ENCODE measurements at regions not wholly inside any gene's neighbourhood (a gene's known extent, or its start where the extent isn't known, plus 50 kb on each side); places are given as distances from the start of the nearest gene placed in this dataset.

DNA sequence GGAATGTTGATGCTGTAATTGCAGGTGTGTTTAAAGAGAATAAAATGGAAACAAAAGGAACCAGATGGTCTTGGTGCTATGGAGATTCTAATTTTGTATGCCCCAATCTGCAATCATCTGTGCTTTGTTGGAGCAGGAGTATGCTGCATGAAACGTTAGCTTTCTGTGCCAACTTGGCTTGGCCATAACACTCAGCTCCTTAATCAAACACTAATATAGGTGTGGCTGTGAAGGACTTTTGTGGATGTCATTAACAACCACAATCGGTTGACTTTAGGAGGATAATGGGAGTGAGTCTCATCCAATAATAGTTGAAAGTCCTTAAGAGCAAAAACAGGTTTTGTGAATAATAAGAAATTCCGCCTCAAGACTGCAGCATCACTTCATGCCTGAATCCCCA lies 399.2 kb downstream of the NLGN4X start:
- DNase-seq (no peak), ATAC-seq (ENCODE audit: low read depth) (no peak)
- intact Hi-C loops (cut with micrococcal nuclease) (no loop called here), dilution Hi-C loops (cut with HindIII; ENCODE audit: low sequenced_read_pairs, unreplicated experiment) (no loop called here), in situ Hi-C loops (cut with MboI; ENCODE audit: low sequenced_read_pairs) (no loop called here)
- no peaks in the 10 kb centered on the region for H3K9me1 ChIP-seq (ENCODE audit: insufficient read depth, low read length)
- CTCF ChIA-PET: no interaction called here
- no peak overlapping the region for H4K8ac ChIP-seq (ENCODE audit: low read depth in 2 of 2, low read length in 2 of 2)
- no peaks in the 10 kb centered on the region for H3K79me1 ChIP-seq (ENCODE audit: low read depth in 1 of 2, low read length in 2 of 2)
- no peaks in the 10 kb centered on the region for H3K4me1 ChIP-seq (ENCODE audit: control insufficient read depth, insufficient read depth, low read length)
- no peaks in the 10 kb centered on the region for H4K20me1 ChIP-seq (ENCODE audit: insufficient read depth, low read length)
- no peak overlapping the region for H2BK5ac ChIP-seq (ENCODE audit: low read depth, low read length, poor library complexity, severe bottlenecking)
- peaks cover 2% of the 10 kb centered on the region; the same call in 1 of the 2 replicates for H3K9me3 ChIP-seq (ENCODE audit: control insufficient read depth, insufficient read depth, low read length)
- no peak overlapping the region for H3K4me3 ChIP-seq (ENCODE audit: insufficient read depth, low read depth, low read length)
- POLR2A ChIA-PET (ENCODE audit: unreplicated experiment): no interaction called here
- no peak overlapping the region for H3K4ac ChIP-seq (ENCODE audit: low read depth, low read length)
- no peak overlapping the region for H3K27ac ChIP-seq (ENCODE audit: insufficient read depth, low read length)
- no peak overlapping the region for H3K18ac ChIP-seq (ENCODE audit: low read depth, low read length)
- WGBS, 2 experiments (ENCODE audit: extremely low coverage in 2 of 2, insufficient read length in 1 of 2): no CpG with 5 or more reads among the region's 3 CpGs
- H3K56ac ChIP-seq (ENCODE audit: extremely low read depth, insufficient read depth, low read length): no peak overlapping the region
- H3K23ac ChIP-seq (ENCODE audit: low read depth, low read length): no peak overlapping the region
- no peaks in the 10 kb centered on the region for H3K27me3 ChIP-seq (ENCODE audit: control insufficient read depth, insufficient read depth, low read length)
- H2BK20ac ChIP-seq (ENCODE audit: low read depth, low read length): no peak overlapping the region
- no peak overlapping the region for H3K9ac ChIP-seq (ENCODE audit: low read depth, low read length)
- no peak overlapping the region for H4K5ac ChIP-seq (ENCODE audit: low read depth, low read length)
- no peak overlapping the region for H2AFZ ChIP-seq (replicated peaks; ENCODE audit: low read length, poor library complexity)
- H2BK15ac ChIP-seq (ENCODE audit: low read depth, low read length): no peak overlapping the region
- H2AK5ac ChIP-seq (ENCODE audit: low read depth, low read length): no peak overlapping the region
- TF ChIP-seq RAD21 (IDR thresholded peaks at IDR 0.05; ENCODE audit: low read length): no peak
- no peak for TF ChIP-seq RCOR1 (IDR thresholded peaks at IDR 0.05; ENCODE audit: insufficient replicate concordance, low read length)
- no peak for TF ChIP-seq POLR2A (IDR thresholded peaks at IDR 0.05; ENCODE audit: low read depth, low read length)
- TF ChIP-seq, protein P1, sequence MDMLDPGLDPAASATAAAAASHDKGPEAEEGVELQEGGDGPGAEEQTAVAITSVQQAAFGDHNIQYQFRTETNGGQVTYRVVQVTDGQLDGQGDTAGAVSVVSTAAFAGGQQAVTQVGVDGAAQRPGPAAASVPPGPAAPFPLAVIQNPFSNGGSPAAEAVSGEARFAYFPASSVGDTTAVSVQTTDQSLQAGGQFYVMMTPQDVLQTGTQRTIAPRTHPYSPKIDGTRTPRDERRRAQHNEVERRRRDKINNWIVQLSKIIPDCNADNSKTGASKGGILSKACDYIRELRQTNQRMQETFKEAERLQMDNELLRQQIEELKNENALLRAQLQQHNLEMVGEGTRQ (IDR thresholded peaks at IDR 0.05; ENCODE audit: low read depth, low read length): no peak
- TF ChIP-seq SMC3 (IDR thresholded peaks at IDR 0.05; ENCODE audit: low read depth, low read length): no peak
- no peak for TF ChIP-seq MAFK (IDR thresholded peaks at IDR 0.05; ENCODE audit: low read depth, low read length)
- TF ChIP-seq RFX5 (IDR thresholded peaks at IDR 0.05; ENCODE audit: low read depth, low read length): no peak
- H2AK9ac ChIP-seq (replicated peaks; ENCODE audit: low read depth, low read length, poor library complexity): no peak overlapping the region
- no peaks in the 10 kb centered on the region for H3K36me3 ChIP-seq (ENCODE audit: control insufficient read depth, insufficient read depth, low read length)
- H4K91ac ChIP-seq (ENCODE audit: insufficient read depth, low read depth, low read length): no peak overlapping the region
- H3K4me2 ChIP-seq (ENCODE audit: low read depth, low read length): no peak overlapping the region
- no peak overlapping the region for H3K14ac ChIP-seq (replicated peaks; ENCODE audit: low read depth, low read length)
- BruUV-seq (replicated peaks): no TSS peak
- H2BK120ac ChIP-seq (ENCODE audit: low read depth, low read length): no peak overlapping the region

Measured in IMR-90 (cell line).